ENCODE measurements at regions not wholly inside any gene's neighbourhood (a gene's known extent, or its start where the extent isn't known, plus 50 kb on each side); places are given as distances from the start of the nearest gene placed in this dataset.

DNA sequence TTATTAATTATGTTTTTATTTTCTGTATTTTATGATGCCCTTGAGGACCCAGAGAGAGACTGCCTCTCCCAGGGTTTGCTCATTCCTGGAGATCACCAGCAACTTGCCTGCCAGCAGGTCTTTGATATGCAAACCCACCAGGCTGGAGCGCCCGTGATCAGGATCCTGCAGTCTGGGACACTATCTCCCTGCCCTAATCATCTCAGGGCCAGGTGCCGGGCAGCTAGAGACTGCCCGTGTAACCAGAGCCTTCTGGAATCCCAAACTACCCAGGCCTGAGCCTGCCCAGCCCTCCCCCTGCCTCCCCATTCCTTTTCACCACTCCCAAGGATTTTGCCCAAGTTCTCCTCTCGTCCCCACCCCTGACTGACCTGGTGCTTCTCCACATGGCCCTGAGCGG, 52.2 kb upstream of the B3GAT1 start:
- Histone ChIP-seq H2BK5ac (ENCODE audit: insufficient read length, low read length) (no peak overlapping the region), H2BK15ac (ENCODE audit: low read depth, low read length) (no peak overlapping the region), H3K14ac (ENCODE audit: insufficient read depth, low read length) (no peak overlapping the region), H3K18ac (ENCODE audit: insufficient read length, low read depth, low read length) (no peak overlapping the region), H3K9ac (ENCODE audit: extremely low read depth, insufficient read length, low read length) (no peak overlapping the region), H2BK120ac (ENCODE audit: low read depth, low read length, poor library complexity, severe bottlenecking) (no peak overlapping the region), H3K4me1 (ENCODE audit: insufficient read depth, low read length) (no peaks in the 10 kb centered on the region), H3K4me2 (ENCODE audit: insufficient read depth, insufficient read length, low read length) (no peak overlapping the region), H3K27me3 (ENCODE audit: insufficient read depth, low read length) (peaks cover 4% of the 10 kb centered on the region; the same call in 1 of the 2 replicates), H3K9me3 (ENCODE audit: control insufficient read depth, low read depth, low read length) (no peaks in the 10 kb centered on the region), H3K79me1 (ENCODE audit: insufficient read depth, low read depth, low read length, poor library complexity, severe bottlenecking) (no peaks in the 10 kb centered on the region), H4K8ac (replicated peaks; ENCODE audit: insufficient read length, low read depth, low read length) (no peak overlapping the region), H3K27ac (ENCODE audit: insufficient read length, low read depth, low read length) (no peak overlapping the region), H3K79me2 (ENCODE audit: insufficient read depth, low read length) (no peaks in the 10 kb centered on the region), H3K23ac (ENCODE audit: insufficient read length, low read depth, low read length) (no peak overlapping the region), H2BK20ac (ENCODE audit: low read depth, low read length, poor library complexity, severe bottlenecking) (no peak overlapping the region), H3K56ac (ENCODE audit: insufficient read length, low read depth, low read length) (no peak overlapping the region), H3T11ph (ENCODE audit: low read length) (no peak overlapping the region), H2BK12ac (ENCODE audit: insufficient read length, low read depth, low read length) (no peak overlapping the region), H3K23me2 (ENCODE audit: insufficient read length, low read depth, low read length, poor library complexity, severe bottlenecking) (no peaks in the 10 kb centered on the region), H3K4ac (ENCODE audit: low read depth, low read length) (no peak overlapping the region), H4K20me1 (ENCODE audit: control insufficient read depth, insufficient read depth, insufficient read length) (no peaks in the 10 kb centered on the region), H4K91ac (ENCODE audit: insufficient read length, low read depth, low read length) (no peak overlapping the region), H4K5ac (ENCODE audit: insufficient read length, low read depth, low read length) (no peak overlapping the region), H2AFZ (ENCODE audit: low read length) (no peak overlapping the region), H2AK5ac (ENCODE audit: insufficient read length, low read length) (no peak overlapping the region)
- TF ChIP-seq, protein P1, sequence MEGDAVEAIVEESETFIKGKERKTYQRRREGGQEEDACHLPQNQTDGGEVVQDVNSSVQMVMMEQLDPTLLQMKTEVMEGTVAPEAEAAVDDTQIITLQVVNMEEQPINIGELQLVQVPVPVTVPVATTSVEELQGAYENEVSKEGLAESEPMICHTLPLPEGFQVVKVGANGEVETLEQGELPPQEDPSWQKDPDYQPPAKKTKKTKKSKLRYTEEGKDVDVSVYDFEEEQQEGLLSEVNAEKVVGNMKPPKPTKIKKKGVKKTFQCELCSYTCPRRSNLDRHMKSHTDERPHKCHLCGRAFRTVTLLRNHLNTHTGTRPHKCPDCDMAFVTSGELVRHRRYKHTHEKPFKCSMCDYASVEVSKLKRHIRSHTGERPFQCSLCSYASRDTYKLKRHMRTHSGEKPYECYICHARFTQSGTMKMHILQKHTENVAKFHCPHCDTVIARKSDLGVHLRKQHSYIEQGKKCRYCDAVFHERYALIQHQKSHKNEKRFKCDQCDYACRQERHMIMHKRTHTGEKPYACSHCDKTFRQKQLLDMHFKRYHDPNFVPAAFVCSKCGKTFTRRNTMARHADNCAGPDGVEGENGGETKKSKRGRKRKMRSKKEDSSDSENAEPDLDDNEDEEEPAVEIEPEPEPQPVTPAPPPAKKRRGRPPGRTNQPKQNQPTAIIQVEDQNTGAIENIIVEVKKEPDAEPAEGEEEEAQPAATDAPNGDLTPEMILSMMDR (conservative IDR thresholded peaks at IDR 0.05) = no peak
- Mint-ChIP-seq H3K36me3 (ENCODE audit: insufficient read depth in 1 of 3, low read depth in 3 of 3) (no peaks in the 10 kb centered on the region), H3K27me3 (ENCODE audit: low read depth) (peaks cover 80% of the 10 kb centered on the region), H3K27ac (no peak overlapping the region), H3K4me1 (peaks cover 29 to 38% of the 10 kb centered on the region in 2 experiments), H3K4me3 (no peak overlapping the region), H3K9me3 (no peaks in the 10 kb centered on the region)
- DNase-seq = peak; percentile 49
- WGBS (ENCODE audit: extremely low coverage, insufficient read length, low lambda C conversion rate) = no CpG with 5 or more reads among the region's 6 CpGs
